H1 (cell line): ENCODE measurements at regions not wholly inside any gene's neighbourhood (a gene's known extent, or its start where the extent isn't known, plus 50 kb on each side); places are given as distances from the start of the nearest gene placed in this dataset.

Experiments
- CTCF ChIA-PET: fragments of 300-600 bp; sonication (Branson Sonifier 250); formaldehyde crosslinking; loops from one replicate; lab custom pipeline; 2021; ENCODE audit not compliant: partially characterized antibody; lab: Charles Lee
- POLR2A ChIA-PET: fragments of 300-600 bp; sonication (Branson Sonifier 250); formaldehyde crosslinking; loops from one replicate; lab custom pipeline; 2021; ENCODE audit warnings: inconsistent platforms; ENCODE audit not compliant: partially characterized antibody; lab: Charles Lee
- DNase-seq, 2 experiments: peaks; one replicate each; pipeline versions ENCODE4 v3.0.0 to v3.0.0-alpha.2; 2010 to 2022; ENCODE audit warnings: low spot score in 2 of 2, low read depth in 1 of 2, mixed read lengths in 1 of 2
- FAIRE-seq: peaks from 2 replicates; lab custom pipeline; 2011; peaks lifted over from hg19 to GRCh38; lab: Jason Lieb, UNC
- H2AFZ ChIP-seq: 2 replicates; pipeline ENCODE4 v1.8.1; 2012; ENCODE audit warnings: low read length, inconsistent platforms
- H2AK5ac ChIP-seq: 2 replicates; pipeline ENCODE4 v1.6.1; 2013; ENCODE audit warnings: low read depth, low read length
- H2BK120ac ChIP-seq: replicated peaks from 2 replicates; pipeline ENCODE3; 2013; ENCODE audit warnings: low read depth, low read length, inconsistent platforms
- H2BK12ac ChIP-seq: 2 replicates; pipeline ENCODE4 v1.6.1; 2013; ENCODE audit warnings: low read depth, low read length
- H2BK15ac ChIP-seq: 2 replicates; pipeline ENCODE4 v1.6.1; 2013; ENCODE audit warnings: low read length
- H2BK20ac ChIP-seq: 2 replicates; pipeline ENCODE4 v1.6.1; 2013; ENCODE audit warnings: low read length
- H2BK5ac ChIP-seq: 2 replicates; pipeline ENCODE4 v1.6.1; 2013; ENCODE audit warnings: low read depth, low read length
- H3K14ac ChIP-seq: 2 replicates; pipeline ENCODE4 v1.6.1; 2013; ENCODE audit warnings: inconsistent platforms; ENCODE audit not compliant: insufficient read length
- H3K18ac ChIP-seq: 2 replicates; pipeline ENCODE4 v1.6.1; 2013; ENCODE audit warnings: low read length; ENCODE audit errors: extremely low read depth
- H3K23ac ChIP-seq: 2 replicates; pipeline ENCODE4 v1.6.1; 2013; ENCODE audit warnings: inconsistent platforms; ENCODE audit not compliant: insufficient read length
- H3K23me2 ChIP-seq: 2 replicates; pipeline ENCODE4 v1.6.1; 2013; ENCODE audit warnings: low read depth, low read length
- H3K27ac ChIP-seq: 2 replicates; pipeline ENCODE4 v1.6.1; 2011; ENCODE audit warnings: low read depth, low read length, inconsistent platforms
- H3K27me3 ChIP-seq, 4 experiments: replicated peaks in 1 of 4; 1 replicate in 1 of 4; 2 replicates in 3 of 4; pipeline versions ENCODE4 v1.6.1 to v1.8.1; 2011 to 2013; ENCODE audit warnings: low read length in 3 of 4, mild to moderate bottlenecking in 3 of 4, inconsistent platforms in 2 of 4, mixed read lengths in 2 of 4, moderate library complexity in 1 of 4; ENCODE audit not compliant: control insufficient read depth in 3 of 4, insufficient read depth in 3 of 4; ENCODE audit errors: extremely low read depth in 1 of 4
- H3K36me3 ChIP-seq, 4 experiments: 2 replicates each; pipeline versions ENCODE4 v1.6.1 to v1.8.1; 2011 to 2013; ENCODE audit warnings: mild to moderate bottlenecking in 4 of 4, low read length in 3 of 4, moderate library complexity in 2 of 4, control low read depth in 1 of 4, inconsistent platforms in 1 of 4; ENCODE audit not compliant: insufficient read depth in 4 of 4, control insufficient read depth in 2 of 4
- H3K4ac ChIP-seq: replicated peaks from 2 replicates; pipeline ENCODE3; 2013; ENCODE audit warnings: low read length, low read depth, mixed read lengths, inconsistent platforms; ENCODE audit not compliant: insufficient read length
- H3K4me1 ChIP-seq, 4 experiments: replicated peaks in 1 of 4; 1 replicate in 1 of 4; 2 replicates in 3 of 4; pipeline versions ENCODE4 v1.6.1 to v1.8.1; 2011 to 2013; ENCODE audit warnings: low read length in 3 of 4, inconsistent platforms in 2 of 4, mixed read lengths in 1 of 4; ENCODE audit not compliant: insufficient read depth in 4 of 4, control insufficient read depth in 3 of 4
- H3K4me2 ChIP-seq, 2 experiments: 2 replicates each; pipeline versions ENCODE4 v1.6.1 to v1.8.1; 2011 to 2013; ENCODE audit warnings: low read depth in 2 of 2, low read length in 2 of 2, control low read depth in 1 of 2, inconsistent platforms in 1 of 2, mild to moderate bottlenecking in 1 of 2; ENCODE audit not compliant: insufficient read depth in 1 of 2
- H3K4me3 ChIP-seq, 4 experiments: fragments of 200-600, 300-600 bp in 1 of 4; sonication (generic), shearing (Covaris generic), sonication (Bioruptor Twin) in 1 of 4; 2 replicates each; pipeline versions ENCODE4 v1.5.1 to v1.8.1; 2011 to 2016; ENCODE audit warnings: low read length in 4 of 4, low read depth in 3 of 4, control low read depth in 2 of 4, inconsistent platforms in 2 of 4, mild to moderate bottlenecking in 2 of 4, mixed read lengths in 1 of 4, moderate library complexity in 1 of 4; ENCODE audit not compliant: insufficient read depth in 2 of 4; ENCODE audit errors: extremely low read depth in 1 of 4
- H3K56ac ChIP-seq: replicated peaks from 2 replicates; pipeline ENCODE3; 2013; ENCODE audit warnings: low read depth, mild to moderate bottlenecking, mixed read lengths, low read length, inconsistent platforms; ENCODE audit not compliant: insufficient read length
- H3K79me1 ChIP-seq: 2 replicates; pipeline ENCODE4 v1.6.1; 2013; ENCODE audit warnings: low read depth, low read length, control low read depth
- H3K79me2 ChIP-seq, 2 experiments: 2 replicates each; pipeline versions ENCODE4 v1.6.1 to v1.8.1; 2012 to 2013; ENCODE audit warnings: low read length in 2 of 2, mild to moderate bottlenecking in 2 of 2, inconsistent platforms in 1 of 2; ENCODE audit not compliant: insufficient read depth in 2 of 2, control insufficient read depth in 1 of 2
- H3K9ac ChIP-seq, 4 experiments: replicated peaks in 1 of 4; 1 replicate in 1 of 4; 2 replicates in 3 of 4; pipeline versions ENCODE4 v1.6.1 to v1.8.1; 2011 to 2013; ENCODE audit warnings: low read depth in 3 of 4, low read length in 3 of 4, control low read depth in 2 of 4, mild to moderate bottlenecking in 2 of 4, moderate library complexity in 2 of 4, inconsistent platforms in 1 of 4; ENCODE audit errors: extremely low read depth in 1 of 4
- H3K9me3 ChIP-seq, 2 experiments: 2 replicates each; pipeline versions ENCODE4 v1.6.1 to v1.8.1; 2012 to 2013; ENCODE audit warnings: mild to moderate bottlenecking in 2 of 2, moderate library complexity in 2 of 2, control low read depth in 1 of 2, inconsistent platforms in 1 of 2, low read depth in 1 of 2, low read length in 1 of 2, mixed read lengths in 1 of 2; ENCODE audit not compliant: insufficient read depth in 2 of 2
- H4K20me1 ChIP-seq, 2 experiments: replicated peaks in 1 of 2; 2 replicates each; pipeline versions ENCODE3 to v1.8.1; 2011 to 2013; ENCODE audit warnings: inconsistent platforms in 2 of 2, low read length in 2 of 2, mild to moderate bottlenecking in 1 of 2; ENCODE audit not compliant: insufficient read depth in 2 of 2, control insufficient read depth in 1 of 2
- H4K5ac ChIP-seq: 2 replicates; pipeline ENCODE4 v1.6.1; 2013; ENCODE audit warnings: low read length, low read depth, mixed read lengths, inconsistent platforms; ENCODE audit not compliant: insufficient read length
- H4K8ac ChIP-seq: 2 replicates; pipeline ENCODE4 v1.8.0; 2013; ENCODE audit warnings: mild to moderate bottlenecking, moderate library complexity, low read length, inconsistent platforms; ENCODE audit not compliant: insufficient read depth; ENCODE audit errors: extremely low read depth
- H4K91ac ChIP-seq: replicated peaks from 2 replicates; pipeline ENCODE3; 2013; ENCODE audit warnings: low read length, mixed read lengths, inconsistent platforms; ENCODE audit not compliant: insufficient read length
- CHD1 ChIP-seq: IDR thresholded peaks from 2 replicates; pipeline ENCODE4 v1.6.1; 2012; ENCODE audit warnings: low read depth, low read length, improper control_type of control experiment
- EGR1 ChIP-seq: IDR thresholded peaks from 2 replicates; pipeline ENCODE4 v1.6.1; 2011; ENCODE audit warnings: low read depth, low read length, borderline replicate concordance
- KDM5A ChIP-seq: fragments of 200-600 bp; IDR thresholded peaks from 2 replicates; pipeline ENCODE4 v1.7.1; 2012; ENCODE audit warnings: mild to moderate bottlenecking, low read length, inconsistent platforms, mixed read lengths
- MAFK ChIP-seq: IDR thresholded peaks from 2 replicates; pipeline ENCODE4 v1.6.1; 2012; ENCODE audit warnings: low read depth, mild to moderate bottlenecking, improper control_type of control experiment, low read length
- RAD21 ChIP-seq, 2 experiments: IDR thresholded peaks in 1 of 2; conservative IDR thresholded peaks in 1 of 2; 2 replicates each; pipeline ENCODE4 v1.6.1; 2011; ENCODE audit warnings: low read depth in 2 of 2, low read length in 2 of 2, improper control_type of control experiment in 1 of 2, inconsistent platforms in 1 of 2, mild to moderate bottlenecking in 1 of 2, moderate library complexity in 1 of 2
- SP1 ChIP-seq: IDR thresholded peaks from 2 replicates; pipeline ENCODE4 v1.6.1; 2011; ENCODE audit warnings: low read depth, low read length
- TAF1 ChIP-seq: IDR thresholded peaks from 2 replicates; pipeline ENCODE4 v1.6.1; 2011; ENCODE audit warnings: mild to moderate bottlenecking, low read depth, low read length
- TBP ChIP-seq: IDR thresholded peaks from 2 replicates; pipeline ENCODE4 v1.6.1; 2011; ENCODE audit warnings: low read depth, low read length, improper control_type of control experiment
- WGBS, 2 experiments: shearing (Covaris generic) in 1 of 2; methylation state at CpG; one replicate each; pipeline versions ENCODE4 v1.1.6 to v1.1.7; 2013 to 2015; ENCODE audit warnings: low lambda C conversion rate in 2 of 2, mixed read lengths in 2 of 2, inconsistent platforms in 1 of 2, low coverage in 1 of 2, missing lambda C conversion rate in 1 of 2; ENCODE audit not compliant: insufficient replicate concordance in 2 of 2, insufficient coverage in 1 of 2, insufficient read length in 1 of 2; ENCODE audit errors: extremely low coverage in 1 of 2, missing lambda C conversion rate in 1 of 2; 5-methylcytosine and 5-hydroxymethylcytosine counted together
- TF ChIP-seq, protein P1 (sequence below), 3 experiments: IDR thresholded peaks; 1 replicate in 2 of 3; 2 replicates in 1 of 3; pipeline versions ENCODE4 v1.5.1 to v1.6.1; 2011; ENCODE audit warnings: low read length in 3 of 3, mild to moderate bottlenecking in 3 of 3, inconsistent platforms in 2 of 3, low read depth in 1 of 3, moderate library complexity in 1 of 3; ENCODE audit not compliant: insufficient read depth in 1 of 3; ENCODE audit errors: control extremely low read depth in 1 of 3

DNA sequence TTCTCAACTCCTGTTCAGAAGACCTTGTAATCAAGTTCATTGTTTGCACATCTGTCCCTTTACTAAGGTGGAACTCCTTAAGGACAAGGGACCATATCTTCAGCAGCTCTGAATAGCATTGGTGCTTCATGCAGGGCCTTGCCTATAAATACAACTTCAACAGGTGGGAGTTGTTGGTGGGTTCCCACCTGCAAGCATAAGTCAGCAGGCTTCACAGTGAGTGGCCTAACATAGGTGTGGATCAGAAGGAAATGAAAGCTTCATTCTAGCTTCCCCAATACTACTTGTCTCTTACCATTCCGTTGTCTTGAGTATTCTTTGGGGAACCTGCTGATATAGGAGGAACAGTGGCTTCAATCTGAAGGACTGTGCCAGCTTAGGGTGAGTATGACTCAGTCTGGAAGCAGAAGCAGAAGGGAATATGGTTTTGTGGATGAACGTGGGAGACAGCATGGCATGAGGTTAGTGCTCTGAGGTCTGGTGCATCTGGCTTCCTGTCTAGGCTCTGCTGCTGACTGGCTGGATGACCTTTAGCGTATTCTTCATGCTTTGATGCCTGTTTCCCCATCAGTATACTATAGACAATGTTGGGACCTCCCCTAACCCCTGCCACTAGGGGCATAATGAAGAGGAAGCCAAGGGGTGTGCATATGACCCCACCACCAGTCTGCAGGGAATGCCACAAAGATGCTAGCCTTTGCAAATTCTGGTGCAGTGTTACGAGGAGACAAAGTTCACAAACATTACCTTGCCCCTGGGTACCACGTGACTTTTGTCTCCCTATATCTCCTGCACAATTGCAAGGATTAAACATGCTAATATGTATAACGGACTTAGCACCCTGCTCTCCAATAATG, 192.3 kb downstream of the PALM2AKAP2 start:
- no peak overlapping the region for H4K8ac ChIP-seq
- FAIRE-seq = no peak
- TF ChIP-seq MAFK (no peak), RAD21 (IDR thresholded peaks at IDR 0.05 in 1 of 2, conservative IDR thresholded peaks at IDR 0.05 in 1 of 2; ENCODE audit: low read depth in 2 of 2, low read length in 2 of 2) (peak; percentile 5 to 29; a peak in 1 of 4 replicates), TBP (no peak), SP1 (no peak), EGR1 (no peak), CHD1 (no peak), TAF1 (no peak), KDM5A (no peak)
- TF ChIP-seq, protein P1, sequence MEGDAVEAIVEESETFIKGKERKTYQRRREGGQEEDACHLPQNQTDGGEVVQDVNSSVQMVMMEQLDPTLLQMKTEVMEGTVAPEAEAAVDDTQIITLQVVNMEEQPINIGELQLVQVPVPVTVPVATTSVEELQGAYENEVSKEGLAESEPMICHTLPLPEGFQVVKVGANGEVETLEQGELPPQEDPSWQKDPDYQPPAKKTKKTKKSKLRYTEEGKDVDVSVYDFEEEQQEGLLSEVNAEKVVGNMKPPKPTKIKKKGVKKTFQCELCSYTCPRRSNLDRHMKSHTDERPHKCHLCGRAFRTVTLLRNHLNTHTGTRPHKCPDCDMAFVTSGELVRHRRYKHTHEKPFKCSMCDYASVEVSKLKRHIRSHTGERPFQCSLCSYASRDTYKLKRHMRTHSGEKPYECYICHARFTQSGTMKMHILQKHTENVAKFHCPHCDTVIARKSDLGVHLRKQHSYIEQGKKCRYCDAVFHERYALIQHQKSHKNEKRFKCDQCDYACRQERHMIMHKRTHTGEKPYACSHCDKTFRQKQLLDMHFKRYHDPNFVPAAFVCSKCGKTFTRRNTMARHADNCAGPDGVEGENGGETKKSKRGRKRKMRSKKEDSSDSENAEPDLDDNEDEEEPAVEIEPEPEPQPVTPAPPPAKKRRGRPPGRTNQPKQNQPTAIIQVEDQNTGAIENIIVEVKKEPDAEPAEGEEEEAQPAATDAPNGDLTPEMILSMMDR (IDR thresholded peaks at IDR 0.05; ENCODE audit: control extremely low read depth in 1 of 3, insufficient read depth in 1 of 3, low read depth in 1 of 3, low read length in 3 of 3) = peak in 2 of 3 experiments; percentile 29 to 53; a peak in 3 of 4 replicates

More for the DNA sequence above, 192.3 kb downstream of the PALM2AKAP2 start:
- H3K23ac ChIP-seq = no peak overlapping the region
- no peaks in the 10 kb centered on the region for H3K36me3 ChIP-seq
- CTCF ChIA-PET = interaction anchor here (1.3 to 7.5 kb wide), 2 partner anchors 16 to 48 kb away, joined by 3 to 61 read pairs; no protein-coding TSS in a partner anchor
- H2BK12ac ChIP-seq = no peak overlapping the region
- H2BK15ac ChIP-seq = no peak overlapping the region
- H3K14ac ChIP-seq = no peak overlapping the region
- DNase-seq = no peak
- no peak overlapping the region for H2AK5ac ChIP-seq
- H3K4ac ChIP-seq = no peak overlapping the region
- H3K4me3 ChIP-seq = no peak overlapping the region
- no peaks in the 10 kb centered on the region for H3K9me3 ChIP-seq
- H3K79me1 ChIP-seq = no peaks in the 10 kb centered on the region
- no peak overlapping the region for H2BK120ac ChIP-seq
- no peak overlapping the region for H4K5ac ChIP-seq
- no peaks in the 10 kb centered on the region for H3K27me3 ChIP-seq
- POLR2A ChIA-PET = no interaction called here
- H4K91ac ChIP-seq = no peak overlapping the region
- H3K9ac ChIP-seq = no peak overlapping the region
- H3K4me1 ChIP-seq = no peaks in the 10 kb centered on the region; a peak in 1 of 7 replicates
- H2BK20ac ChIP-seq = no peak overlapping the region
- 94% methylated on average over 6 of the region's 6 CpGs; no CpG with 5 or more reads in 1 of the 2 experiments for WGBS, 2 experiments
- H3K27ac ChIP-seq = no peak overlapping the region
- H3K79me2 ChIP-seq = no peaks in the 10 kb centered on the region
- H3K23me2 ChIP-seq = no peaks in the 10 kb centered on the region
- no peak overlapping the region for H3K18ac ChIP-seq
- H2BK5ac ChIP-seq = no peak overlapping the region
- no peak overlapping the region for H2AFZ ChIP-seq
- no peak overlapping the region for H3K4me2 ChIP-seq
- H4K20me1 ChIP-seq = no peaks in the 10 kb centered on the region
- no peak overlapping the region for H3K56ac ChIP-seq
